Coronary artery (tissue), 2 donors: ENCODE measurements at regions not wholly inside any gene's neighbourhood (a gene's known extent, or its start where the extent isn't known, plus 50 kb on each side); places are given as distances from the start of the nearest gene placed in this dataset.
"Not testable (repeated sequence)": the region's sequence is repeated elsewhere in the genome, so short reads cannot be mapped to it uniquely, and the experiment has no call there.

Experiments used
- DNase-seq: peaks from one replicate; pipeline ENCODE4 v3.0.0-alpha.2; 2017; ENCODE audit warnings: low spot score
- H3K27ac ChIP-seq, 2 donors: fragments of 200-600 bp; sonication (generic); one replicate each; pipeline ENCODE4 v1.5.1; 2016 to 2019
- H3K4me3 ChIP-seq: fragments of 200-600 bp; sonication (generic); 2 replicates; pipeline ENCODE4 v1.5.1; 2016; ENCODE audit warnings: mild to moderate bottlenecking, moderate library complexity
- TF ChIP-seq, protein P1 (sequence below): fragments of 200-600 bp; sonication (generic); IDR thresholded peaks from one replicate; pipeline ENCODE4 v1.5.1; 2019; ENCODE audit warnings: antibody characterized with exemption

GRCh38 chr6:132114201-132114825, 163.1 kb upstream of the CCN2 start:
- TF ChIP-seq, protein P1, sequence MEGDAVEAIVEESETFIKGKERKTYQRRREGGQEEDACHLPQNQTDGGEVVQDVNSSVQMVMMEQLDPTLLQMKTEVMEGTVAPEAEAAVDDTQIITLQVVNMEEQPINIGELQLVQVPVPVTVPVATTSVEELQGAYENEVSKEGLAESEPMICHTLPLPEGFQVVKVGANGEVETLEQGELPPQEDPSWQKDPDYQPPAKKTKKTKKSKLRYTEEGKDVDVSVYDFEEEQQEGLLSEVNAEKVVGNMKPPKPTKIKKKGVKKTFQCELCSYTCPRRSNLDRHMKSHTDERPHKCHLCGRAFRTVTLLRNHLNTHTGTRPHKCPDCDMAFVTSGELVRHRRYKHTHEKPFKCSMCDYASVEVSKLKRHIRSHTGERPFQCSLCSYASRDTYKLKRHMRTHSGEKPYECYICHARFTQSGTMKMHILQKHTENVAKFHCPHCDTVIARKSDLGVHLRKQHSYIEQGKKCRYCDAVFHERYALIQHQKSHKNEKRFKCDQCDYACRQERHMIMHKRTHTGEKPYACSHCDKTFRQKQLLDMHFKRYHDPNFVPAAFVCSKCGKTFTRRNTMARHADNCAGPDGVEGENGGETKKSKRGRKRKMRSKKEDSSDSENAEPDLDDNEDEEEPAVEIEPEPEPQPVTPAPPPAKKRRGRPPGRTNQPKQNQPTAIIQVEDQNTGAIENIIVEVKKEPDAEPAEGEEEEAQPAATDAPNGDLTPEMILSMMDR, result no peak
- Histone ChIP-seq H3K27ac (peak overlapping the region in 1 of 2 donors; percentile 69), H3K4me3 (no peak overlapping the region)
- DNase-seq, result no peak

DNA sequence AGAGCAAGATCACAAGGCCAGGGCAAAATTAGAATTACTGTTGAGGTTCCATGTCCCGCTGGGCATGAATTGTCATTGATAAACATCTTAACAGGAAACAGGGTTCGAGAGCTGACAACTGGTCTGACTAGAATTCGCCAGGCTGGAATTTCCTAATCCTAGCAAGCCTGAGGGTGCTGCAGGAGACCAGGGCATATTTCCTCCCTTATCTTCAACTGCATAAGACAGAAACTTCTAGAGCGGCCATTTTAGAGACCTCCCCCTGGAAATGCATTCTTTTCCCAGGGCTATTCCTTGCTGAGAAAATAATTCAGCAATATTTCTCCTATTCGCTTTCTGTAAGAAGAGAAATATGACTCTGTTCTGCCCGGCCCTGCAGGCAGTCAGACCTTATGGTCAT, 158.6 kb upstream of the CCN2 start:
- H3K4me3 ChIP-seq, DNase-seq, H3K27ac ChIP-seq: not testable (repeated sequence)

- TF ChIP-seq, protein P1, result no peak
- Histone ChIP-seq H3K4me3 (no peak overlapping the region), H3K27ac (no peak overlapping the region)
- no peak for DNase-seq
These were observed 156.7 kb upstream of the CCN2 start for GRCh38 chr6:132107896-132108295.

- TF ChIP-seq, protein P1, result no peak
- DNase-seq, result no peak
- H3K4me3 ChIP-seq, result no peak overlapping the region
- H3K27ac ChIP-seq, result peak overlapping the region; percentile 28 to 38
These were observed 150.4 kb upstream of the CCN2 start for GRCh38 chr6:132101535-132101934.

- DNase-seq, result no peak
- Histone ChIP-seq H3K4me3 (no peak overlapping the region), H3K27ac (peak overlapping the region in 1 of 2 donors; percentile 28)
- TF ChIP-seq, protein P1, result no peak
These were observed 149.3 kb upstream of the CCN2 start for GRCh38 chr6:132100388-132100990.

DNA sequence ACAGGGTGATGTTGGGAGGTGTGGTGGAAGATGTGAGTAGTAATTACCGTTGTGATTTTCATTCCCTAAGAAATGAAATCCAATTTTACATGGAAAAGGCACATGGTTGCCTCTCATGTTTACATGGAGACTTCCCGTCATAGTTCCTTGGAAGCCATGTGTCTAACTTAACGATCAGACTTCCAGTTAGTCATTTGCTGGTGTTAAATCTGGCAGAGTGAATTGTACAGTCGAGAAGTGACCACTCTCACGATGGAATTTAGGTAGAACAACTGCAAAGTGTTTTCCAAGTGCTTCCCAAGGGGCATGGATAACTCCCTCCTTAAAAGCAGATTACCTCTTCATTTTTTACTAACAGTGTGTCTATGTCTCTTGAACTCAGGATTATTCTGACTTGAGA, 145.8 kb upstream of the CCN2 start:
- TF ChIP-seq, protein P1, result no peak
- H3K27ac ChIP-seq, result no peak overlapping the region
- H3K4me3 ChIP-seq, result no peak overlapping the region
- DNase-seq, result no peak

- TF ChIP-seq, protein P1, result no peak
- Histone ChIP-seq H3K27ac (no peak overlapping the region), H3K4me3 (no peak overlapping the region)
- DNase-seq, result no peak
These were observed 145.1 kb upstream of the CCN2 start for GRCh38 chr6:132096245-132096644.
